PFSK-1 (cell line): ENCODE measurements at regions not wholly inside any gene's neighbourhood (a gene's known extent, or its start where the extent isn't known, plus 50 kb on each side); places are given as distances from the start of the nearest gene placed in this dataset.

Source experiments
- SIN3A ChIP-seq: IDR thresholded peaks from 2 replicates; pipeline ENCODE4 v1.6.1; 2012; ENCODE audit warnings: mild to moderate bottlenecking, low read length, moderate library complexity, borderline replicate concordance; ENCODE audit not compliant: insufficient read depth
- TAF1 ChIP-seq: IDR thresholded peaks from 2 replicates; pipeline ENCODE4 v1.6.1; 2012; ENCODE audit warnings: low read length, control low read depth, borderline replicate concordance; ENCODE audit not compliant: insufficient read depth

DNA sequence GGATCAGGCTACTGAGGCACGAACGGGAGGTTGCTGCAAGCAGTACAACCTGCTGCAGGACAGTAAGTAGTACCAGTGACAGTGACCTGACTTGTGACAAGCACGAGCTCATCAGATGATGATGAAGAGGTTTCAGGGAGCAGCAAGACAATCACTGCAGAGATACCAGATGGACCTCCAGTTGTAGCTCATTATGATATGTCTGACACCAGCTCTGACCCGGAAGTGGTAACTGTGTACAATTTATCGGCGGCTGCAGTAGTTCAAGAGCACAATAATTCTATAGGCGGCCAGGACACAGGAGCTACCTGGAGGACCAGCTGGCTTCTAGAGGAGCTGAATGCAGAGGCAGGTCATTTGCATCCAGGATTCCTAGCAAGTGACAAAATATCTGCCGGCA, 64.0 kb upstream of the GULP1 start:
- TF ChIP-seq TAF1: no peak
- TF ChIP-seq SIN3A: no peak
